GM18502 (cell line): ENCODE measurements at regions not wholly inside any gene's neighbourhood (a gene's known extent, or its start where the extent isn't known, plus 50 kb on each side); places are given as distances from the start of the nearest gene placed in this dataset.
A peak's percentile ranks its signal among the peaks of the same experiment; 100 is the strongest.
"Not testable (repeated sequence)": the region's sequence is repeated elsewhere in the genome, so short reads cannot be mapped to it uniquely, and the experiment has no call there.

Source experiments
- ATAC-seq: cut with Tn5 transposase; IDR thresholded peaks from one replicate; pipeline ENCODE4 v1.9.1; 2021; ENCODE audit warnings: mild to moderate bottlenecking; ENCODE audit not compliant: unreplicated experiment, poor library complexity

DNA sequence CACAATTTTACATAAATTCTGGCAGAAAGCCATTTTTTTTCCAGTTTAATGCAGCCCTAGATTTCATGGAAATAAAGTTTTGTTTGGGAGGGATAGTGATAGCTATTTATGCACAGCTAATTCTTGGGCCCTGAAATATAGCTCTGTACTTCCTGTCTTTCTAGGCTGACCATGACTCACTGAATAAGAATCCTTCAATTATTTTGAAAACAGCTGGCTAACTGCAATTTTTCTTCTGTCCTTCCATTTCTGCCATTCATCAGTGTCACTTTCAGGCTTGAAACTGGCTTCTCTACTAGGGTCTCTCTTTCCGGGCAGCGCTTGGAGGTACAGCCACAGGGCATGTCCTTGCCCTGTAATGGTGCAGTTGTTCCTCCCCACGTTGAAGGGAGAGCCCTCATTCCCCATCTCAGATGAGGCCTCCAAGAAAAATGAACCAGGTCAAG lies 97.1 kb upstream of the TMEM178A start:
- ATAC-seq = no peak

DNA sequence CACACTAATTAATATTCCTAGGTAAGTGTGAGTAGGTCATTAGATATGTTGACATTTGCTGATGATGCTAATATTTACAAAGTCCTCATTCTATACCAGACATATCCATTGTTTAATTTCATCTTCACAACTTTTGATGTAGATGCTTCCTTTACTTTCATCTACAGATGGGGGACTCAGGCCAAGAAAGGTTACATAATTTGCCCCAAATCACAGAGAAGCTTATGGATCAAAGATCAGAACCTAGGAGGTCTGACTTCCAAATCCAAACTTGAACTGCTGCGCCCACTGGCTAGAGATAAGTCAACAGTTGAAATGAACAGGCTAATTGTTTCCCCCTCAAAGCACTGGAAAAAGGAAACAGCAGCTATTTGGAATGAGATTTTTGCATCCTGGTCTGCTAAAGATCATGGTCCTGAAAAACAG lies 95.6 kb upstream of the TMEM178A start:
- ATAC-seq = no peak

DNA sequence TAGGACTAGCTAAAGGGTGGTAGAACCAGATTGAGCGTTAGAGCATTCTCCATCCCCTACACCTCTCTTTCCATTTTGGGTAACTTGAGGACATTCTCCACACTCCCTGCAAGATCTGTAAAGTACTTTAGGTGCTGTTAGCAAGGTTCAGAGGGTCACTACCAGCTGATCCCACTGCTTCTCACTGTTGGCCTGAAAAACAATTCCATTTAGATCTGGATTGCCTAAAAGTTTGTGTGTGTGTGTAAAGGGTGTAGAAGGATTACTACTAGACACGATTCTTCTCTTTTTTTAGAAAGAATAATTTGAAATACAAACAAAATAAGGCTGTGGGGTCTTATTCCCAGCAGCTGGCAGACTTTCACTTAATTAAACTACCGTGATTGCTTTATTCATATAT lies 95.1 kb upstream of the TMEM178A start:
- no peak for ATAC-seq

DNA sequence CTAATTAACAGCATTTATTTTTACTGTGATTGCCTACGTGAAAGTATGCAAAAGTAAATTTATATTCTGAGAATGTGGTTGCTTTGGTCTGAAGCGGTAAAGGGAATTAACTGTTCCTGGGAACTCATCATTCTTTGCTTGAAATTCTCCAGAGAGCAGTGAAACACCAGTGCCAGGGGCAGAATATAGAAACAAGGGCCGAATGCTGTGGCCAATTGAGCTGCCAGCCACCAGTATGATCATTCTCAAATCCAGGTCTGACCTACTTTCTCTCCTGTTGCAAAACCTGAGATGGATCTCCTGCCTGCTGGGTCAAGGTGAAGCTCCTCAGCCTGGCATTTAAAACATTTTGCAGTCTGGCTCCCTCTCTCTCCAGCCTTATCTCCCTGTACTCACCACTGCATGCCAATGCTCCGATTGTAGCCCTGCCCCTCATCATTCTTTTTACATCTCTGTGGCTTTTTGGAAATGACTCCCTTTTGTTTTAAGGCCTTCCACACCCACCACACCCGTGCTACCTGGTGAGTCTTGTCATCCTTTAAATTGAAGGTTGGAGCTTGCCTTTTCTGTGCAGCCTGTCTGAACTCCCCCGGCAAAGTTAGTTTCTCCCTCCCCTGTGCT lies 94.5 kb upstream of the TMEM178A start:
- no peak for ATAC-seq

DNA sequence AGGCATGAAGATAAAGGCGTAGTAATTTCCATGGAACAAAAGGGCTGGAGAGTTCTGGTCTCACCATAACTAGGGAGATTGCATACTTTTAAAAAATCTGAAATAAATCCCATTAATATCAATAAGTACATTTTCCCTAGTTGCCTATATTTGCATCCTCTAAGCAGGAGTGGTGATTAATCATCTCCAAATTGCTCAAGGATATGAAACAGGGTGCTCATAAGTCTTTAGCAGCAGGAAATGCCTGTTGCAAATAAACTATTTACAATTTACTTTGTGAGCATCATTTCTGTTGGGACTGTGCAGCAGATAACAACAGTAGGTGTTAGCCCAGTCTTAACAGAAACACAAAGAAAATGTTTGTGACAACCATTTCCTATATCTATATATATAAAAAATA lies 92.4 kb upstream of the TMEM178A start:
- no peak for ATAC-seq

DNA sequence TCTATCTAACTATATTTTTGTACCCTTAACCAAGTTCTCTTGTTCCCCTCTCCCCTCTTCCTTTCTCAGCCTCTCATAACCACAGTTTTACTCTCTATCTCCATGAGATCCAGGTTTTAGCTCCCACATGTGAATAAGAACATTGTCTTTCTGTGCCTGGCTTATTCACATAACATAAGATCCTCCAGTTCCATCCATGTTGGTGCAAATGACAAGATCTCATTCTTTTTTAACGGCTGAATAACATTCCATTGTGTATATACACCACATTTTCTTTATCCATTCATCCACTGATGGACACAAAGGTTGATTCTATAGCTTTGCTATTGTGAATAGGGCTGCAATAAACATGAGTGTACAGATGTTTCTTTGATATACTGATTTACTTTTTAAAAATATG lies 83.9 kb upstream of the TMEM178A start:
- no peak for ATAC-seq

DNA sequence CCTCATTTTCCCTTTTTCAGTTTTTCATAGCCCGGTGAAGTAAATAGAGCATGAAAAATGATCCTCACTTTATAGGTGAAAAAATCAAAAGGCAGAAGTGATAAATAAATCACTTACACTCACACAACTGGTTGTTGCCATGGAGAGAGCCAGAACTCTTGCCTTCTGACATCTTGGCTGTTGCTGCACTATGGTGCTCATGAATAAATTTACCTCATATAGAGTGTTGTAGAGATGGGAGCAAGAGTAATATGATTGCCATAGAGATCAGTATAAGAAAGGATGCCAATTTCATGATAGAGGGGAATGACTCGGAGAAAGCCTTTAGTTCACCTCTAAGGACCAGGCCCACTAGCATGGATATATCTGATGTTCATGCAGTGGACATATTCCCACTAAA lies 82.5 kb upstream of the TMEM178A start:
- ATAC-seq = no peak

DNA sequence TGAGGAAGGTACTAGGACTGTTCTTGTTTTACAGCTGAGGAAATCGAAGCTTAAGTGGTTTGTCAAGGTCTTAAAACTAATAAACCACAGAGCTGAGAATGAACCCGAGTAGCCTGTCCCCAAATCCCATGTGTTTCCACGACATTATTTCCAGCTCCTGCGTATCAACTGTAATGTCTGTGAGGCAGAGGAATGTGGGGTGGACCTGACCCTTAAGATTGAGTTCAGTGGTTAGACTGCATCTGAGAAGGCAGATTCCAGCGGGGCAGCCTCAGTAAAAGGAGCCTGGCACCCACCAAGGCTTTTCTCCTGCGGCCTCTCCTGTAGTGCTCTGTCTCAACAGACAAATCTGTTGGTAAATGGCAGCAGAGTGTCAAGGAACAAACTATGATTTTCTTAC lies 81.9 kb upstream of the TMEM178A start:
- ATAC-seq = no peak

DNA sequence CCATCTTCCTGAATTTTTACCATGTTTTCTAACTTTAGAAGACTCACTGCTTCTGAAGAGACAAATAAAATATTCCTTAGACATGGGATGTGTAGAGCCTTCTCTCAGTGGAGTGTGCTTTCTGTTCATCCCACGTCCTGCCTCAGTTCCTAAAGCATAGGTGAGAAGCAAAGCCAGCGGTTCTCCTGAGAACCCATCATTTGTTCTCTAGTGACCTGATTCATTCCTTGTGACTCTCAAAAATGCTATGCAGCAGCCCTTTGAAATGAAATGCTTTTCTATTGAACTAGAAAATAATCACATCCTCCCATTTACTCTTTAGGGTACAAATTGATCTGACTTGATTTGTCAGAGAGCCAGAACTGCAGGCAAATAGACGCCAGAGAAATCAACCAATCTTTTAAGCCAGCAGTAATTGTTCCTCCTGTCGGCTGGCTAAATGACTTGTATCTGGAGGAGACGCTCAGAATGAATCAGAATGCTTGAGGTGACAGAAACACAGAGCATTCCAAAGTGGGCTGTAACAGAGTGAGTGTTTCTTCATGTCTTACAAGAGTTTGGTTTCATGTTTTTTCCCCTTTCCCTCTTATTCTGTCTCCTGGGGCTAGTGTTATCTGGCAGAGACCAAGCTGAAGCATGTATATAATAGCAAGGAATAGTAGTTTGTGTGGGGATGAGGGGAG lies 81.3 kb upstream of the TMEM178A start:
- no peak for ATAC-seq

DNA sequence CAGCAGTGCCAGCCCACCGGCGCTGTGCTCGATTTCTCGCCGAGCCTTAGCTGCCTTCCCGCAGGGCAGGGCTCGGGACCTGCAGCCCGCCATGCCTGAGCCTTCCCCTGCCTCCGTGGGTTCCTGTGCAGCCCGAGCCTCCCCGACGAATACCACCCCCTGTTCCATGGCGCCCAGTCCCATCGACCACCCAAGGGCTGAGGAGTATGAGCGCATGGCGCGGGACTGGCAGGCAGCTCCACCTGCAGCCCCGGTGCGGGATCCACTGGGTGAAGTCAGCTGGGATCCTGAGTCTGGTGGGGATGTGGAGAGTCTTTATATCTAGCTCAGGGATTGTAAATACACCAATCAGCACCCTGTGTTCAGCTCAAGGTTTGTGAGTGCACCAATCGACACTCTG lies 80.2 kb upstream of the TMEM178A start:
- ATAC-seq = not testable (repeated sequence)

DNA sequence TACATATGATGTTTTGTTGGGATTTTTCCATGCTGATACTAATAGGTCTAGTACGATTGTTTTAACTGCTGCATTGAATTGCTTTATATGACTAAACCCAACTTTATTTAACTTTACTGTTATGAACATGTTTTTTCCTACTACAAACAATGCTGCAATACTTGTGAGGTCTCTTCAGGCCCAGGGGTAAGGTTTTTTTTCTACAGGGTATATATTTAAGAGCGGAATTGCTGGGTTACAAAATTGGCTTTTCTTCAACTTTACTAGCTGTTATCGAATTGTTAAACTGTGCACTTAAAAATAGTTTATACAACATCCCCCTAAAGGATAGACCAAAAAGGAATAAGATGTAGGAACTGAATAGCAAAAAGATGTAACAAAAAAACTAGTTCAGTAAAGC lies 78.5 kb upstream of the TMEM178A start:
- ATAC-seq = no peak

DNA sequence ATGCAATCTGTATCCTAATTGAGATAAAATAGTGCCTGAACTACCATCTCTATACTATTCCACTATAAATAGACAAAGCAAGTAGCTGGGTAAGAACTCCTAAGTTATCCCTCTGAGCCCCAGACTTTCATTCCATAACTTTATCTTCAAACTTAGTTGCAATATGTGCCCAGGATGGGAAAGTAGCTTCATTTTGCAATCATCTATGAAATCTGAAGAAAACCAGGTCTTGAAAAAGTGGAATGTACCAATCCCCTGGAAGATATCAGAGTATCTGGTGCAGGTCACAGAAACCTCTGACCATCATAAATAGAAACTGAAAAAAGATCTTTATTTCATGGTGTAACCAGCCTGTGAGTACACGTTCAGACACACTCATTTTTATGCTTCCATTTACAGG lies 78.1 kb upstream of the TMEM178A start:
- ATAC-seq = no peak

DNA sequence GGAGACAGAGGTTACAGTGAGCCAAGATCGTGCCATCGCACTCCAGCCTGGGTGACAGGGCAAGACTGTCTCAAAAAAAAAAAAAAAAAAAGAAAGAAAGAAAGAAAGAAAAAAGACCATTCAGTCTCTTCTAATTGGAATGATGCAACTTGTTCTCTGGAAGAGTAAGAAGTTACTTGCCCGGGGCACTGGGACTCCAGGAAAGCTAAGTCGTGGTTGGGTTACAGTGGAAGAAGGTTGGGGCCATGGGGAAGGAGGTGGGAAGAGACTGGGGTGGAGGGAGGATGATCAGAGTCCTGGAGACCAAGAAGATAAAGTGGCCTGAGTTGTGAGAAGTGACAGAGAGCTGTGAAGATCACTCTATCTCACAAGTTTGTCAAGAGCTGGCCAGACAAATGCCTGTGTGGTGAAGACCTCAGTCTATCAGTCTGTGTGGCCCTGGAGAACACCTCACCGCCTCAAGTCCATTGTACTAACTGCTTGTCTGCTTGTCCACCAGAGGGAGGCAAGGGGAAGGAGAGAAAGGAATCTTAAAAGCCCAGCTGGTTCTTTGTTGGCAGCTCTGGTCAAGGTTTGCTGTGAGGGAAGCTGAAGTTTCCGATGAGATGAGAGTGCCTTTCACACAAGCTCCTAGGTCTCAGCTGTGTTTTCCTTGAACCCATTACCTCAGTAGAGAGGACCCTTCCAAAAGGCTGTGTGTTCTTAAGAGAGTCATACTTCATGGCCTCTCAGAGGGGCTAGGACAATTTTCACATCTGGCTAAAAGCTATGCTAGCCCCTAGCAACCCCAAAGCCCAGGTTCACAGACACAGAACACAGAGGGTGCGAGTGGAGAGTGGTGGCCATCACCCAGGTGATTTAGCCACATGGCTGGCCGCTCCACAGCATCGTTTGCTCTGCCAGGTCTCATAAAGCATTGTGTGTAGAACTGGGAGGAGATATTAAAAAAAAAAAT lies 72.0 kb upstream of the TMEM178A start:
- peak; percentile 53 for ATAC-seq

DNA sequence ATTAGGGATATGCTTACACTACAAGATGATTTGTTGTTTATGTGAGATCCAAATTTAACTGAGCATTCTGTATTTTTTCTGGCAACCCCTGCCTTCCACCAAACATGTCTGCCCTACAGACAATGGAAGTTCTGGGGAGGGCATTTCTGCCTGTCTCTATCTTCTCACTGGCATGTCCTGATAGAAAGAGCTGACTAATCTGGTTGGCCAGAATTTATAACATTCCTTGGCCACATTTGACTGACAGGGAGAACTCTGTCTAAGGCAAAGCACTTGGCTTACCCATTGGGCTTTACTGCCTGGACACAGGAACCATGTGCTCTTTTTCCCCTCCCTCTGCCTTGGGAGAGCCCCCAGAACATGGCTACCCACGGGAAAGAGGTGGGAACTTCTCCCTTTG lies 70.6 kb upstream of the TMEM178A start:
- no peak for ATAC-seq

DNA sequence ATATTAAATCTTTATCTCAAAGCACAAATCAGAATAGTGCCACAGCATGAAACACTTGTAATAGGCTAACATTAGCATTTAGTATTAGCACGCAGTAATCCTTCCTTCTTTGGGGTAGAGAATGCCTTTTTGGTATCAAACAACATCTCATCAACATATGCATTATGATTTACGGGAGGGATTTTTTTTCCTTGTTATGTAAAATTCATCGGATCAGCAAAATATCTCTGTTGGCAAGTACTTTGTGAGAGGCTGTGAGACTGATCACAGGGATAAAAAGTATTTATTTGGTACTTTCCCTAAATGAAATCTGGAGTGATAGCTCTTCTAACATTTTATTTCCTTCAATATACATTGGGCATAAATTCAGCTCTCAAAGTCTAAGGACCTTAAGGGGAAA lies 68.4 kb upstream of the TMEM178A start:
- no peak for ATAC-seq

DNA sequence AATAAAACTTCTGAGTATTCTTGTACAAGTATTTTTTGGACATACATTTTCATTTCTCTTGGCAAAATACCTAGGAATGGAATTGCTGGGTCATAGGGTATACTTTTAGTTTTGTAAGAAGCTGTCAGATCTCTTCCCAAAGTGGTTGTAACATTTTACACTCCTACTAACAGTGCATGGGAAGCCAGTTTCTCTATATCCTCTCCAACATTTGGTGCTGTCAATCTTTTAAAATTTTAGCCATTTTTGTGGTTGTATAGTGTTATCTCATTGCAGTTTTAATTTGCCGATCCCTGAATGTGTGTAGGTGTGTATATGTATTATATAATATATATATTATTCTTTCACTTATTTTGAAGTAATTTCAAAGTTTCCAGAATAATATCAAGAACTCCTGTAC lies 63.1 kb upstream of the TMEM178A start:
- no peak for ATAC-seq

DNA sequence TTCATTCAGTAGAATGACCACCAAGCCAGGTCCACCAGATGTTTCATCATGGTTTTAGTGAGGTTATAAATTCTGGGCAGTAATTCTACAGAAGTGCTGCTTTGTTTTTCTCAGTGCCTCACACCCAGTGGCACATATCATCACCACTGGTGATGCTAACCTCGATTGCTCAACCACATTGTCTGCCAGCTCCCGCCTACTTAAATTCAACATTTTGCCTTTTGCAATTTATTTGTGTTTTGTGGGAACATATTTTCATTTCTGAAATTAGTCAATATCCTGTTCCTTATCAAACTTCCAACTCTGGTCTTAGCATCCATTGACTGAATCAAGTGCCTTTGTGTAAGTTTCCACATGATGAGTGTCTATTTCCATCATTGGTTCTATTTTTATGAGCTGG lies 62.3 kb upstream of the TMEM178A start:
- ATAC-seq = no peak

DNA sequence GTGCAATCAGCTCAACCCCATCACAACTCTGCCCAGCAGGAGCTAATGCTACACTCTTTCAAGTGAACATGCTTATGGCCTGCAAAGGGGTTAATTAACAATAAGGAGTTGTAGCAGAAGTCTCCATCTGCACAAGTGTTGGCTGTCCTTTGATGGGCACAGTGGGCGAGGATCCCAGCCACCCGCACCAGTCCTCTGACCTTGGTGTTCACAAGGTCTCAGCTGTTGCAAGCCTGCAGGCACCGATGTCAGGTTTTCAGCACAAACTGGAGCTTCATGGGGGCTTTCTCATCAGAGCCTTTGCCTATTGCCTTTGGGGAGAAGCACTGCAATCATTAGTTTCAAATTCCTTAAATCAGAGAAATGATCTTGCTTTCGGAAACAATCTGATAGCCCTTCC lies 60.9 kb upstream of the TMEM178A start:
- ATAC-seq = no peak

DNA sequence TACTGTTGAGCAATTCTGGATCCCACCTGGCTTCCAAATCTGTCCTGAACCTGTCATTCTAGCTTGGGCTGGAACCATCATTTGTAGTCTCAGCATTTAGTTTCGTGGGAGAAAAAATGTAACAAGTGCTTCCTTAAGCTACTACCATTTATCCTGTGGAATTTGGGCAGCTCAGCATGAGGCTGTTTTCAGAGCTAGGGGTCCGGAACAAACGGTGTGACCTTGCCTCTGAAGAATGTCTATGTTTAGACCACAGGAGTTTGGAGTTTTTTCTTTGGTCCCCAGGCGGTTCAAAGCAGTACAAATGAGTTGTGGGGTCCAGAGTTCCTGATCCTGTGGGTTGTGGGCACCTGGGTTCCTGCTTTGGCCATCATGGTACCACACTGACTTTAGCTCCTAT lies 59.1 kb upstream of the TMEM178A start:
- no peak for ATAC-seq

DNA sequence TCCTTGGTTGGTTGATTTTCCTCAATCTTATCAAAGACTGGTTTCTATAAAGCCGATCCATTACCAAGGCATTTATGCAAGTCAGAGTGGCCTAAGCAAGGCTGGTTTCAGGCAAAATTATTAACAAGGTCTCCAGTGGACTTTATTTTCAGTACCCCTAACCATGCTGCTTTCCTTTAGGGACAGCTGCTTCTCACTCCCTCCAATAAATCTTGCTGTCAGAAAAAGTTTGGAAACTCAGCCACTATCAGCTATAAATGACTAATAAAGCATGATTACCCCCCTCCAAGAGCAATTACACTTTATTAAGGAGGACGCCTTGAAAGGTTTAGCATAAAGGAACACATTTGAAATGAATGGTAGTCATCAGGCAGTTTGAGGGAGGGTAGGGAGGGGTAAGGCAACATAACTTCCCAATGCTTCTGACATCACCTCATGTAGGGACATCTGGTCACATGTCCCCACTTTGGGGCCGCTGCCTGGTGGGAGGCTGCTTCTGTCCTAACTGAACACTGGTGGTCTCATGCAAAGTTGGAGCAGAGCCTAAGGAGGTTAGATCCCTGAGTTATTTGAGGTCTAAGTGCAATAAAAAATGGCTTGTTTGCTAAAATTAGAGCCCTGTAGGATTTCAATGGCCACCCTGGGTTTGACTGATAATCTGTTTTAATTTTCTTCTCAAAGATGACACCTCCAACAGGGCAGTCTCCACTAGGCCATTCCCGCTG lies 58.0 kb upstream of the TMEM178A start:
- ATAC-seq = no peak

DNA sequence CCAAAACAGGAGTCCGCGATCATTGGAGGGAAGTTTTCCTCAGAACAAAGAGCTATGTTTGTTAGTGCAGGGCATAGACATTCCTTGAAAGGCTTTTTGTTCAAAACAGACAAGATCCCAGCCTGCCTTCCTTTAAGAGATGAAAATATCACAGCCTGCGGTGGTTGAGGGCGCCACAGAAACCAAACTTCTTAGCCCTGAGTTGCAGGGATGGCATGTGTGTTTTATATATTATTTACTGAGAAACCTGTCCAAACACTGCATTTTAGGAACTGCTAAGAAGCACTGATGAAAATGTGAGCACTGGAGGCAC lies 57.5 kb upstream of the TMEM178A start:
- ATAC-seq = no peak
